ENCODE measurements at regions not wholly inside any gene's neighbourhood (a gene's known extent, or its start where the extent isn't known, plus 50 kb on each side); places are given as distances from the start of the nearest gene placed in this dataset.
"Not testable (repeated sequence)": the region's sequence is repeated elsewhere in the genome, so short reads cannot be mapped to it uniquely, and the experiment has no call there.

GRCh38 chr6:80517525-80517924, 411.1 kb downstream of the BCKDHB start:
- Histone ChIP-seq H3K79me2 (ENCODE audit: insufficient read depth, low read length) (no peaks in the 10 kb centered on the region), H2AFZ (ENCODE audit: low read depth, low read length, poor library complexity, severe bottlenecking) (no peak overlapping the region), H3K9ac (ENCODE audit: low read length) (no peak overlapping the region), H3K4me3 (replicated peaks in 1 of 2; ENCODE audit: low read depth in 1 of 2, low read length in 2 of 2) (no peak overlapping the region), H3K9me2 (ENCODE audit: insufficient read depth) (no peaks in the 10 kb centered on the region), H3K4me1 (ENCODE audit: control insufficient read depth in 1 of 2, insufficient read depth in 2 of 2, low read length in 2 of 2) (no peaks in the 10 kb centered on the region), H3K27me3 (ENCODE audit: insufficient read depth, low read length) (no peaks in the 10 kb centered on the region), H3K9me3 (ENCODE audit: control insufficient read depth in 1 of 2, insufficient read depth in 1 of 2, low read depth in 1 of 2, low read length in 2 of 2) (no peaks in the 10 kb centered on the region), H3K36me3 (ENCODE audit: control insufficient read depth in 1 of 2, insufficient read depth in 2 of 2, low read length in 2 of 2) (no peaks in the 10 kb centered on the region), H3K27ac (ENCODE audit: low read depth, low read length) (no peak overlapping the region), H4K20me1 (ENCODE audit: insufficient read depth) (no peaks in the 10 kb centered on the region), H3K4me2 (ENCODE audit: low read length) (no peak overlapping the region)
- intact Hi-C loops (cut with micrococcal nuclease) = no loop called here
- ChIA-PET RAD21 (ENCODE audit: low non-redundant PET in 1 of 2, low total read pairs in 2 of 2, uncharacterized antibody in 2 of 2, unreplicated experiment in 2 of 2) (no interaction called here), CTCF (no interaction called here), POLR2A (no interaction called here)
- no peak for ATAC-seq
- no peak for DNase-seq (ENCODE audit: low read depth, low spot score)
- TF ChIP-seq REST (IDR thresholded peaks at IDR 0.05; ENCODE audit: low read depth) = no peak
- no TSS peak for BruUV-seq (replicated peaks)

GRCh38 chr6:80510521-80510920, 404.1 kb downstream of the BCKDHB start:
- H3K79me2 ChIP-seq (ENCODE audit: insufficient read depth, low read length); intact Hi-C loops (cut with micrococcal nuclease); RAD21 ChIA-PET (ENCODE audit: low non-redundant PET in 1 of 2, low total read pairs in 2 of 2, uncharacterized antibody in 2 of 2, unreplicated experiment in 2 of 2); POLR2A ChIA-PET; H2AFZ ChIP-seq (ENCODE audit: low read depth, low read length, poor library complexity, severe bottlenecking); CTCF ChIA-PET; ATAC-seq; H3K4me3 ChIP-seq (replicated peaks in 1 of 2; ENCODE audit: low read depth in 1 of 2, low read length in 2 of 2); DNase-seq (ENCODE audit: low read depth, low spot score); H3K4me2 ChIP-seq (ENCODE audit: low read length); H3K9me2 ChIP-seq (ENCODE audit: insufficient read depth); H3K9ac ChIP-seq (ENCODE audit: low read length); H3K27ac ChIP-seq (ENCODE audit: low read depth, low read length); BruUV-seq (replicated peaks); H3K36me3 ChIP-seq (ENCODE audit: control insufficient read depth in 1 of 2, insufficient read depth in 2 of 2, low read length in 2 of 2); H3K4me1 ChIP-seq (ENCODE audit: control insufficient read depth in 1 of 2, insufficient read depth in 2 of 2, low read length in 2 of 2); H4K20me1 ChIP-seq (ENCODE audit: insufficient read depth); H3K27me3 ChIP-seq (ENCODE audit: insufficient read depth, low read length); H3K9me3 ChIP-seq (ENCODE audit: control insufficient read depth in 1 of 2, insufficient read depth in 1 of 2, low read depth in 1 of 2, low read length in 2 of 2): not testable (repeated sequence)
